ENCODE measurements at regions not wholly inside any gene's neighbourhood (a gene's known extent, or its start where the extent isn't known, plus 50 kb on each side); places are given as distances from the start of the nearest gene placed in this dataset.
"Not testable (repeated sequence)": the region's sequence is repeated elsewhere in the genome, so short reads cannot be mapped to it uniquely, and the experiment has no call there.

GRCh38 chr16:33987348-33987963, 528.0 kb downstream of the TP53TG3F start:
- not testable (repeated sequence) for TF ChIP-seq CTCF, POLR2A, POLR2AphosphoS5 (IDR thresholded peaks at IDR 0.05)
